Midbrain (tissue), 1 donor: ENCODE measurements at regions not wholly inside any gene's neighbourhood (a gene's known extent, or its start where the extent isn't known, plus 50 kb on each side); places are given as distances from the start of the nearest gene placed in this dataset.
A peak's percentile ranks its signal among the peaks of the same experiment; 100 is the strongest.

Source experiments
- DNase-seq: peaks from one replicate; lab custom pipeline; 2025; lab: John Stamatoyannopoulos, UW

- DNase-seq = no peak
Measured at GRCh38 chr4:144302704-144303536, 162.4 kb upstream of the GYPA start.

GRCh38 chr4:144304025-144304424, 163.5 kb upstream of the GYPA start:
- DNase-seq = no peak

- no peak for DNase-seq
Measured at GRCh38 chr4:144310535-144310934, 170.0 kb upstream of the GYPA start.

- DNase-seq = no peak
Measured at GRCh38 chr4:144313370-144313769, 172.9 kb upstream of the GYPA start.

- DNase-seq = no peak
Measured at GRCh38 chr4:144316869-144317268, 176.4 kb upstream of the GYPA start.

GRCh38 chr4:144318797-144319196, 178.3 kb upstream of the GYPA start:
- no peak for DNase-seq

- no peak for DNase-seq
Measured at GRCh38 chr4:144336633-144337032, 196.1 kb upstream of the GYPA start.

GRCh38 chr4:144338148-144338547, 197.6 kb upstream of the GYPA start:
- DNase-seq = no peak

- DNase-seq = no peak
Measured at GRCh38 chr4:144338834-144339233, 198.3 kb upstream of the GYPA start.

GRCh38 chr4:144340931-144341330, 200.4 kb upstream of the GYPA start:
- DNase-seq = no peak

GRCh38 chr4:144342949-144343760, 202.6 kb upstream of the GYPA start:
- DNase-seq = no peak

- peak; percentile 56 for DNase-seq
Measured at GRCh38 chr4:144347121-144347520, 206.6 kb upstream of the GYPA start.

GRCh38 chr4:144350706-144351105, 210.2 kb upstream of the GYPA start:
- DNase-seq = no peak

- no peak for DNase-seq
Measured at GRCh38 chr4:144351306-144351705, 210.8 kb upstream of the GYPA start.

- no peak for DNase-seq
Measured at GRCh38 chr4:144353292-144353691, 212.8 kb upstream of the GYPA start.

- no peak for DNase-seq
Measured at GRCh38 chr4:144355811-144356757, 215.6 kb upstream of the GYPA start.

- DNase-seq = no peak
Measured at GRCh38 chr4:144356941-144357381, 216.4 kb upstream of the GYPA start.

GRCh38 chr4:144357975-144358374, 217.5 kb upstream of the GYPA start:
- DNase-seq = no peak

- no peak for DNase-seq
Measured at GRCh38 chr4:144360146-144360793, 219.8 kb upstream of the GYPA start.

GRCh38 chr4:144362366-144362765, 221.8 kb upstream of the GYPA start:
- no peak for DNase-seq

- DNase-seq = no peak
Measured at GRCh38 chr4:144363890-144364289, 223.4 kb upstream of the GYPA start.
